Stimulated activated naive B cell treated with anti-CD40 and anti-IgM and Interleukin-4, amounts not matched to agents 10 μg/mL and 1 μg/mL and 100 μg/mL, for 72 hours (primary cell): ENCODE measurements at regions not wholly inside any gene's neighbourhood (a gene's known extent, or its start where the extent isn't known, plus 50 kb on each side); places are given as distances from the start of the nearest gene placed in this dataset.
A peak's percentile ranks its signal among the peaks of the same experiment; 100 is the strongest.

Experiments used
- ATAC-seq, 2 donors: fragments of 150-1000 bp; cut with Tn5 transposase; replicated peaks; 2 replicates each; pipeline ENCODE4 v1.10.0; 2021; ENCODE audit warnings: moderate library complexity in 1 of 2
- DNase-seq: peaks from one replicate; pipeline ENCODE4 v3.0.0; 2021
- H3K27ac Mint-ChIP-seq: one replicate; pipeline ENCODE4 v1.8.0; 2022; ENCODE audit warnings: mild to moderate bottlenecking, mixed read lengths
- H3K27me3 Mint-ChIP-seq, 2 donors: one replicate each; pipeline ENCODE4 v1.8.0; 2022; ENCODE audit warnings: mixed read lengths in 2 of 2
- H3K36me3 Mint-ChIP-seq, 2 donors: one replicate each; pipeline ENCODE4 v1.8.0; 2022; ENCODE audit warnings: mixed read lengths in 2 of 2, mild to moderate bottlenecking in 1 of 2
- H3K4me1 Mint-ChIP-seq, 2 donors: one replicate each; pipeline ENCODE4 v1.8.0; 2022; ENCODE audit warnings: mixed read lengths in 2 of 2, mild to moderate bottlenecking in 1 of 2
- H3K4me3 Mint-ChIP-seq, 2 donors: one replicate each; pipeline ENCODE4 v1.8.0; 2022; ENCODE audit warnings: mild to moderate bottlenecking in 2 of 2, mixed read lengths in 2 of 2, moderate library complexity in 1 of 2
- H3K9me3 Mint-ChIP-seq, 2 donors: one replicate each; pipeline ENCODE4 v1.8.0; 2022; ENCODE audit warnings: mixed read lengths in 2 of 2, mild to moderate bottlenecking in 1 of 2

- H3K27ac Mint-ChIP-seq = no peak overlapping the region
- H3K9me3 Mint-ChIP-seq = peaks cover 8 to 14% of the 10 kb centered on the region in 2 donors
- peaks cover 14 to 20% of the 10 kb centered on the region in 2 donors for H3K27me3 Mint-ChIP-seq
- DNase-seq (no peak), ATAC-seq (no peak)
- no peak overlapping the region for H3K4me3 Mint-ChIP-seq
- peaks cover 5 to 15% of the 10 kb centered on the region in 2 donors for H3K4me1 Mint-ChIP-seq
- H3K36me3 Mint-ChIP-seq = peaks cover 5 to 7% of the 10 kb centered on the region in 2 donors
Observed at GRCh38 chr6:125489579-125490285, 188.0 kb upstream of the HDDC2 start.

GRCh38 chr6:125491860-125492618 is 190.3 kb upstream of the HDDC2 start:
- Mint-ChIP-seq H3K4me3 (no peak overlapping the region), H3K27ac (no peak overlapping the region), H3K4me1 (peaks cover under 1% of the 10 kb centered on the region in 2 donors), H3K27me3 (peaks cover 14 to 20% of the 10 kb centered on the region in 2 donors), H3K36me3 (no peaks in the 10 kb centered on the region), H3K9me3 (peaks cover 0 to 2% of the 10 kb centered on the region in 2 donors)
- DNase-seq = no peak
- ATAC-seq = no peak

DNA sequence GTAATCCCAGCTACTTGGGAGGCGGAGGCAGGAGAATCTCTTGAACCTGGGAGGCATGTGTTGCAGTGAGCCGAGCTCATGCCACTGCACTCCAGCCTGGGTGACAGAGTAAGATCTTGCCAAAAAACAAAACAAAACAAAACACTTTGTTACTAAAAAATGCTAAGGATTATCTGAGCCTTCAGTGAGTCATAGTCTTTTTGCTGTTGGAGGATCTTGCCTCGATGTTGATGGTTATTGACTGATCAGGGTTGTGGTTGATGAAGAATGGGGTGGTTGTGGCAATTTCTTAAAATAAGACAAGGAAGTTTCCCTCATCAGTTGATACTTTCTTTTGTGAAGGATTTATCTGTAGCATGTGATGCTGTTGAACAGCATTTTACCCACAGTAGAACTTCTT is 196.8 kb upstream of the HDDC2 start:
- peaks cover 0 to 10% of the 10 kb centered on the region in 2 donors for H3K4me1 Mint-ChIP-seq
- no peak for DNase-seq
- no peaks in the 10 kb centered on the region for H3K27me3 Mint-ChIP-seq
- no peak for ATAC-seq
- H3K9me3 Mint-ChIP-seq = peaks cover 0 to 2% of the 10 kb centered on the region in 2 donors
- no peak overlapping the region for H3K27ac Mint-ChIP-seq
- no peaks in the 10 kb centered on the region for H3K36me3 Mint-ChIP-seq
- no peak overlapping the region for H3K4me3 Mint-ChIP-seq

- H3K9me3 Mint-ChIP-seq = peaks cover 0 to 2% of the 10 kb centered on the region in 2 donors
- no peak for ATAC-seq
- DNase-seq = no peak
- H3K27ac Mint-ChIP-seq = no peak overlapping the region
- H3K4me3 Mint-ChIP-seq = no peak overlapping the region
- peaks cover 0 to 10% of the 10 kb centered on the region in 2 donors for H3K4me1 Mint-ChIP-seq
- no peaks in the 10 kb centered on the region for H3K27me3 Mint-ChIP-seq
- no peaks in the 10 kb centered on the region for H3K36me3 Mint-ChIP-seq
Observed at GRCh38 chr6:125499535-125499934, 197.8 kb upstream of the HDDC2 start.

GRCh38 chr6:125503181-125503580 is 201.4 kb upstream of the HDDC2 start:
- no peak overlapping the region for H3K4me3 Mint-ChIP-seq
- no peaks in the 10 kb centered on the region for H3K27me3 Mint-ChIP-seq
- DNase-seq (no peak), ATAC-seq (no peak)
- no peaks in the 10 kb centered on the region for H3K36me3 Mint-ChIP-seq
- H3K9me3 Mint-ChIP-seq = peaks cover 4 to 5% of the 10 kb centered on the region in 2 donors
- H3K4me1 Mint-ChIP-seq = peaks cover 4 to 18% of the 10 kb centered on the region in 2 donors
- no peak overlapping the region for H3K27ac Mint-ChIP-seq

DNA sequence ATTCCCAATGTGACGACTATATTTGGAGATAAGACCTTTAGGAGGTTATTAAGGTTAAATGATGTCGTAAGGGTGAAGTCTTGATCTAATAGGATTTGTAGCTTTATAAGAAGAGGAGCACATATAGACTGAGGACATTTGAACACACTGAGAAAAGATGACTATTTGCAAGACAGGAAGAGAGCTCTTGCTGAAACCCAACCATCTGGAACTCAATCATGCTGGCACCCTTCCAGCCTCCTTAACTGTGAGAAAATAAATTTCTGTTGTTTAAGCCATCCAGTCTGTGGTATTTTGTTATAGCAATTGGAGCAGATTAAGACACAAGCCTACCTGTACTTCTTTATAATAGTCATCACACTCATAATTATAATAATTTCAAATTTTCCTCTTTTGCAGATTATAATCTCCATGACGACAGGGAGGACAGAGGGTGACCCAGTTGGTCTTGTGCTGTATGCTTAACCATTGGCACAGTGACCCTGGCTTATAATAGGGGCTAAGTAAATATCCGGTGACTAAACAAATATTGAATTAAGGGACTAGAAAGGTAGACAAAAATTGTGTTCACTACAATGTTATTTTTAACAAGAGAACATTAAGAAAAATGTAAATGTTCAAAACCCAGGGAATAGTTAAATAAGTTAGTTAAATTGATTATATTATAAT is 206.4 kb upstream of the HDDC2 start:
- Mint-ChIP-seq H3K9me3 (peaks cover 3 to 4% of the 10 kb centered on the region in 2 donors), H3K27me3 (no peaks in the 10 kb centered on the region), H3K36me3 (no peaks in the 10 kb centered on the region), H3K4me1 (peaks cover 4 to 9% of the 10 kb centered on the region in 2 donors), H3K27ac (no peak overlapping the region), H3K4me3 (no peak overlapping the region)
- ATAC-seq = no peak
- no peak for DNase-seq

DNA sequence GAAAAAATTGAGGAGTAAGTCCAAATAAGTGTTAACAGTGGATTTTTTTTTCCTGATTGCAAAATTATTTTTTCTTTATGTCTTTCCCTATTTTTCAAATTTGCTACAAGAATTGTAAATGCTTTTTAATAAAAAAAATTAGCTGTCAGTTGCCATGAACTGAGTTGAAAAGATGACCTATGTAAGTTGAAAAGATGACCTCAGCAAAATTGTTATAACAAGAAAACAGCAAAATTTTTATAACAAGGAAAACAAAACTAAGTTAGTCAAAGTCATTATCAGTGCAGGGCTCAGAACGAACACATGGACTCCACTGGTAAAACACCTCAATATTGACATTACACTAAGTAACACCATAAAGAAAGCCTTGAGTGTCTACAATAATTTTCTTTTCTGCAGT is 207.0 kb upstream of the HDDC2 start:
- Mint-ChIP-seq H3K27me3 (no peaks in the 10 kb centered on the region), H3K36me3 (no peaks in the 10 kb centered on the region), H3K4me3 (no peak overlapping the region), H3K9me3 (peaks cover 3 to 4% of the 10 kb centered on the region in 2 donors), H3K4me1 (peaks cover 4 to 9% of the 10 kb centered on the region in 2 donors), H3K27ac (no peak overlapping the region)
- ATAC-seq (no peak), DNase-seq (no peak)

DNA sequence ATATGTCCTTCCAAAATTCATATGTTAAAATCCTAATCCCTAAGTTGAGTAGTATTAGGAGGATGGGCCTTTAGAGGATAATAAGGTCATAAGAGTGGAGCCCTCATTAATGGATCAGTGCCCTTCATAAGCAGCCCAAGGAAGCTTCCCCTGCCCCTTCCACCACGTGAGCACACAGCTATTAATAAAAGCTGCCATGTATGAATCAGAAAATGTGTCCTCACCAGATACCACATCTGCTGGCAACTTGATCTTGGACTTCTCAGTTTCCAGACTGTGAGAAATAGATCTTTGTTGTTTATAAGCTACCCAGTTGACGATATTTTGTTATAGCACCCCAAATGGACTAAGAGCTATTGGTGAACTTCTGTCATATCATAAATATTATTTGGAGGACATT is 207.7 kb upstream of the HDDC2 start:
- Mint-ChIP-seq H3K4me1 (peaks cover 4 to 9% of the 10 kb centered on the region in 2 donors), H3K27me3 (no peaks in the 10 kb centered on the region), H3K36me3 (no peaks in the 10 kb centered on the region), H3K27ac (no peak overlapping the region), H3K9me3 (peaks cover 3 to 4% of the 10 kb centered on the region in 2 donors), H3K4me3 (no peak overlapping the region)
- DNase-seq (no peak), ATAC-seq (no peak)

DNA sequence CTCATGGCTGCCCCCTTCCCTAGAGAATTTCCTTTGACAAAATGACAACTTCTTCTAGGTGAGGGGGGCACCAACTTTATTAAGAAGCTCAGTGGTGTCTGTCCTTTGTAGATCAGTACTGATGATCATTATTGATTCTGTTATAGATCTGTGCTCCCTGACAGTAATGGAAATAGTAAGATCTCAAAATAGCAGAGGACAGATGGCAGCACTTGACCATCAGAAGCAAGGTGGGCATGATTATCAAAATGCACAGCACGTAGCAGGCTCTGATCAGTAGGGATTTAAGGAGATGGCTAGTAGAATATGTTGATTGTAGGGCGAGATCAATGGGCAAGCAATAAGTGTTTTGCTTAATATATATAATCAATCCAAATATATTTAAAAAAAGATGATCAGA is 208.6 kb upstream of the HDDC2 start:
- no peak for ATAC-seq
- Mint-ChIP-seq H3K4me3 (no peak overlapping the region), H3K36me3 (no peaks in the 10 kb centered on the region), H3K27me3 (no peaks in the 10 kb centered on the region), H3K27ac (no peak overlapping the region), H3K4me1 (peaks cover 4 to 9% of the 10 kb centered on the region in 2 donors), H3K9me3 (peaks cover 3 to 4% of the 10 kb centered on the region in 2 donors)
- DNase-seq = no peak

GRCh38 chr6:125511809-125512396 is 210.1 kb upstream of the HDDC2 start:
- peaks cover 0 to 8% of the 10 kb centered on the region in 2 donors for H3K27me3 Mint-ChIP-seq
- H3K4me3 Mint-ChIP-seq = no peak overlapping the region
- H3K36me3 Mint-ChIP-seq = no peaks in the 10 kb centered on the region
- ATAC-seq (no peak), DNase-seq (no peak)
- peaks cover 3 to 13% of the 10 kb centered on the region in 2 donors for H3K9me3 Mint-ChIP-seq
- H3K27ac Mint-ChIP-seq = no peak overlapping the region
- peaks cover 4 to 9% of the 10 kb centered on the region in 2 donors for H3K4me1 Mint-ChIP-seq

GRCh38 chr6:125512621-125513020 is 210.9 kb upstream of the HDDC2 start:
- DNase-seq = no peak
- Mint-ChIP-seq H3K4me3 (no peak overlapping the region), H3K9me3 (peaks cover 2 to 11% of the 10 kb centered on the region in 2 donors), H3K36me3 (no peaks in the 10 kb centered on the region), H3K27ac (no peak overlapping the region), H3K27me3 (peaks cover 0 to 8% of the 10 kb centered on the region in 2 donors), H3K4me1 (peaks cover 4 to 7% of the 10 kb centered on the region in 2 donors)
- ATAC-seq = peak; percentile 58 to 67

DNA sequence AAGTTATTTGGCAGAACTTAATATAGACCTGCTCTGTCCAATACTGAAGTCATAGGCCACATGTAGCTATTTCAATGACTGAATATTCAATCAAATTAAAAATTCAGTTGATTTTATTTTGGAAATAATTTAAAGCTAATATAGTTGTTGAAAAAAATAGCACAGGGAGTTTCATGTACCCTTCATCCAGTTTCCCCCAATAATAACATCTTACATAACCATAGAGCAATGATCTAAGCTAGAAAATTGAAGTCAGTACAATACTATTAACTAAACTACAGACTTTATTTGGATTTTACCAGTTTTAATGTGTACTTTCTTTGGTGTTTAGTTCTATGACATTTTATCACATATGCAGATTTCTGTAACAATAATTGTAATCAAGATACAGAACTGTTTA is 212.2 kb upstream of the HDDC2 start:
- Mint-ChIP-seq H3K4me3 (no peak overlapping the region), H3K27ac (no peak overlapping the region), H3K36me3 (no peaks in the 10 kb centered on the region), H3K27me3 (peaks cover 0 to 12% of the 10 kb centered on the region in 2 donors), H3K4me1 (no peaks in the 10 kb centered on the region), H3K9me3 (peaks cover 2 to 11% of the 10 kb centered on the region in 2 donors)
- no peak for ATAC-seq
- DNase-seq = no peak

DNA sequence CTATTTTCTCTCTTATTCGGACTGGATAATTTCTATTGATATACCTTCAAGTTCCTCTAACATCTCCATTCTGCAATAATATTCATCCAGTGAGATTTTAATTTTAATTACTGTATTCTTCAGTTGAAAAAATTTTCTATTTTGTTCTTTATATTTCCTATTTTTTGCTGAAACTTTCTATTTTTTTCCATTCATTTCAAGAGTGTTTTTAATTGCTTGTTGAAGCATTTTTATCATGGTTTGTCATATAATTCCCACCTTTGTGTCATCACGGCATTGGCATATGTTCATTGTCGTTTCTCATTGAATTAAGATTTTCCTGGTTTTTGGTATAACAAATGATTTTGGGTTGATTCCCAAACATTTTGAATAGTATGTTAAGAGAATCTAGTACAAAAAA is 214.9 kb upstream of the HDDC2 start:
- H3K27me3 Mint-ChIP-seq = peaks cover 0 to 12% of the 10 kb centered on the region in 2 donors
- H3K27ac Mint-ChIP-seq = no peak overlapping the region
- no peaks in the 10 kb centered on the region for H3K36me3 Mint-ChIP-seq
- no peak for DNase-seq
- ATAC-seq = no peak
- no peaks in the 10 kb centered on the region for H3K4me1 Mint-ChIP-seq
- no peak overlapping the region for H3K4me3 Mint-ChIP-seq
- peaks cover 2 to 11% of the 10 kb centered on the region in 2 donors for H3K9me3 Mint-ChIP-seq

- ATAC-seq (no peak), DNase-seq (no peak)
- Mint-ChIP-seq H3K36me3 (no peaks in the 10 kb centered on the region), H3K4me3 (no peak overlapping the region), H3K9me3 (peaks cover 2 to 11% of the 10 kb centered on the region in 2 donors), H3K27ac (no peak overlapping the region), H3K27me3 (peaks cover 0 to 12% of the 10 kb centered on the region in 2 donors), H3K4me1 (no peaks in the 10 kb centered on the region)
Observed at GRCh38 chr6:125519367-125519766, 217.6 kb upstream of the HDDC2 start.
